ENCODE measurements at regions not wholly inside any gene's neighbourhood (a gene's known extent, or its start where the extent isn't known, plus 50 kb on each side); places are given as distances from the start of the nearest gene placed in this dataset.
A peak's percentile ranks its signal among the peaks of the same experiment; 100 is the strongest.
"Not testable (repeated sequence)": the region's sequence is repeated elsewhere in the genome, so short reads cannot be mapped to it uniquely, and the experiment has no call there.

GRCh38 chr17:21513012-21513570, 136.9 kb downstream of the KCNJ12 start:
- intact Hi-C loops (cut with micrococcal nuclease): loop anchor here (1.0 kb wide), 2 partner anchors 238 to 520 kb away; no protein-coding TSS in a partner anchor
- no peak for TF ChIP-seq CTCF (IDR thresholded peaks at IDR 0.05)
- peaks cover 21% of the 10 kb centered on the region for H3K4me1 Mint-ChIP-seq
- ChIA-PET CTCF (interaction anchor here (0.7 to 5.7 kb wide), 18 partner anchors 11 to 570 kb away, joined by 3 to 84 read pairs (median 4); no protein-coding TSS in a partner anchor), POLR2A (interaction anchor here (0.6 to 1.5 kb wide), 4 partner anchors 39 to 495 kb away, joined by 3 to 8 read pairs (median 6); no protein-coding TSS in a partner anchor)
- H3K36me3 Mint-ChIP-seq (ENCODE audit: low read depth): no peaks in the 10 kb centered on the region
- peaks cover 17% of the 10 kb centered on the region for H3K27me3 Mint-ChIP-seq
- no peak overlapping the region for H3K4me3 Mint-ChIP-seq
- DNase-seq: peak; percentile 63
- no peak overlapping the region for H3K27ac Mint-ChIP-seq
- H3K9me3 Mint-ChIP-seq: no peaks in the 10 kb centered on the region
- peak; percentile 83 for ATAC-seq (ENCODE audit: low read depth)

DNA sequence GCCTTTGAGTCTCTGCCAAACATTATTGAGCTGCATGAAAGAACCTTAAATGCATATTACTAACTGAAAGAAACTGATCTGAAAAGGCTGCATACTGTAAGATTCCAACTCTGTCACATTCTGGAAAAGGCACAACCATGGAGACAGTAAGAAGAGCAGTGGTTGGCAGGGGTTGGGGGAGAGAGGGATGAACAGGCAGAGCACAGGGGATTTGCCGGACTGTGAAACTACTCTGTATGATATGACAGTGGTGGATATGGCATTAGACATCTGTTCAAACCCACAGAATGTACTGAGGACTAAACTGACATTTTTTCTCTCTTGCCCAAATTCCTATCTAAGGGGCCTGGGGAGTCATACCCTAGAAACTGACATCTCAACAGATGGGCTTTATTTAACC, 138.4 kb downstream of the KCNJ12 start:
- CTCF ChIA-PET: interaction anchor here (4.2 to 5.7 kb wide), 2 partner anchors 236 to 395 kb away, joined by 81 to 84 read pairs; no protein-coding TSS in a partner anchor
- DNase-seq; POLR2A ChIA-PET; ATAC-seq (ENCODE audit: low read depth); H3K36me3 Mint-ChIP-seq (ENCODE audit: low read depth); H3K27ac Mint-ChIP-seq; H3K9me3 Mint-ChIP-seq; H3K4me3 Mint-ChIP-seq; intact Hi-C loops (cut with micrococcal nuclease): not testable (repeated sequence)
- Mint-ChIP-seq H3K4me1 (peaks cover 15% of the 10 kb centered on the region), H3K27me3 (peaks cover 14% of the 10 kb centered on the region)

GRCh38 chr17:21517538-21518293, 141.6 kb downstream of the KCNJ12 start:
- DNase-seq (no peak), ATAC-seq (ENCODE audit: low read depth) (no peak)
- no peaks in the 10 kb centered on the region for H3K9me3 Mint-ChIP-seq
- H3K27me3 Mint-ChIP-seq: peaks cover 7% of the 10 kb centered on the region
- H3K4me1 Mint-ChIP-seq: no peaks in the 10 kb centered on the region
- no peak overlapping the region for H3K27ac Mint-ChIP-seq
- no peak for TF ChIP-seq CTCF (IDR thresholded peaks at IDR 0.05)
- intact Hi-C loops (cut with micrococcal nuclease): no loop called here
- no peak overlapping the region for H3K4me3 Mint-ChIP-seq
- no peaks in the 10 kb centered on the region for H3K36me3 Mint-ChIP-seq (ENCODE audit: low read depth)
- ChIA-PET CTCF (no interaction called here), POLR2A (no interaction called here)

DNA sequence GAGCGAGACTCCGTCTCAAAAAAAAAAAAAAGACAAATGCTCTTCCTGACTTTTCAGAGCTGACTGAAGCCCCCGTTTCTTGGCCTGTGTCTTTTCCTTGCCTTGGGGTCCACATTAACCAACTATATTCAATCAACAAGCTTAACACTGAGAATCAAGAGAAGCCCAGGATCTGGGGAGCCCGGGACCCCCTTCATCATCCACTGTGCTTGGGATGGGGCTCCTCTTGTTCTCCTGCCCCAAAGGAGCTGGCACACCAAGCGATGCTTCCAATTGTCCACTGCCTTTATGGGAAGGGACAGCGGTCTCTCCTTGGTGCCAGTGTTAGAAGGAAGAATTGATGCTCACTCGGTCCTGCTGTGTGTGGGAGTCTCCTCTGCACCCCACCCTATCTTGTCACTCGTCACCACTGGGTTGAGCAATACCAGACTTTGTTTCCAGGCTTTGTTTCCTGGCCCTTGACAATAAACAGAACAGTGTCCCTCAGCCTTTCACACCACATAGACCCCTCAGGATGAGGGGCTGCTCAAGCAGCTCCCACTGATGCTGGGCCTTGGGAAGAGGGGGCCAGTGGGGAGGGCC, 146.7 kb downstream of the KCNJ12 start:
- H3K27ac Mint-ChIP-seq: no peak overlapping the region
- no peak overlapping the region for H3K4me3 Mint-ChIP-seq
- H3K9me3 Mint-ChIP-seq: no peaks in the 10 kb centered on the region
- no peak for TF ChIP-seq CTCF (IDR thresholded peaks at IDR 0.05)
- ChIA-PET CTCF (no interaction called here), POLR2A (no interaction called here)
- no peaks in the 10 kb centered on the region for H3K4me1 Mint-ChIP-seq
- H3K36me3 Mint-ChIP-seq (ENCODE audit: low read depth): no peaks in the 10 kb centered on the region
- ATAC-seq (ENCODE audit: low read depth) (no peak), DNase-seq (no peak)
- peaks cover 7% of the 10 kb centered on the region for H3K27me3 Mint-ChIP-seq
- intact Hi-C loops (cut with micrococcal nuclease): no loop called here

DNA sequence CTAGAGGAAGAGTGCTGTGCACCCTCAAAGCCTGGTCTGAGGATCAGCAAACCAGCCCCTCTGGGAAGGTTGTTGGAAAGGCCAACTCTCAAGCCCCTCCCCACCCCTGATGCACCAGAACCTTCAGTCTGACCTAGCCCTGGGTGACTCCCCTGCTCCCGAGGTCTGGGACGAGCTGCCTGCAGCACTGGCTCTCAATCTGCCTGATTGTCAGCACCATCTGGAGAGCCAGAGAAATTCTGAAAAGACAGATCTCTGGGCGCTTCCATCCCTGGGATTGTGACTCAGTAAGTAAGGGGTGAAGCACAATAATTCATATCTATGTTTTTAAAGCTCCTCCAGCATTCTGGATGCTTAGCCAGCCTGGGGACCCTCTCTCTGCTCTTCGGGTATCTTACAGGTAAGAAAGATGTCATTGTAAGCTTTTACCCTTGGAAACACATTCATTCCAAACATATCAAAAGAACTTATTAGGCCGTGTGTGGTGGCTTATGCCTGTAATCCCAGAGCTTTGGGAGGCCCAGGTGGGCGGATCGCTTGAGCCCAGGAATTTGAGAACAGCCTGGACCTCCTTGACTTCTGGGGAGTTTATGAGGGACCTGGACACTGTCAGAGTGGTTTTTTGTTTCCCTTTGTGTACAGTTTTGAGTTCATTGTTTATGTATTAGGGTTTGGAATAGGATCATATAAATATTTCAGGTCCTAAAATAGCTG, 147.5 kb downstream of the KCNJ12 start:
- no peak for DNase-seq
- no peak for ATAC-seq (ENCODE audit: low read depth)
- no peaks in the 10 kb centered on the region for H3K4me1 Mint-ChIP-seq
- H3K9me3 Mint-ChIP-seq: no peaks in the 10 kb centered on the region
- intact Hi-C loops (cut with micrococcal nuclease): no loop called here
- no peak overlapping the region for H3K4me3 Mint-ChIP-seq
- H3K27ac Mint-ChIP-seq: no peak overlapping the region
- H3K27me3 Mint-ChIP-seq: peaks cover 7% of the 10 kb centered on the region
- H3K36me3 Mint-ChIP-seq (ENCODE audit: low read depth): no peaks in the 10 kb centered on the region
- no peak for TF ChIP-seq CTCF (IDR thresholded peaks at IDR 0.05)
- ChIA-PET POLR2A (no interaction called here), CTCF (interaction anchor here (0.8 kb wide), 1 partner anchor 10 kb away, joined by 3 read pairs; no protein-coding TSS in a partner anchor)

Data from activated B cell treated with CpG ODN at 0.5 μM for 24 hours (primary cell).